Heart left ventricle (tissue), 16 donors: ENCODE measurements at regions not wholly inside any gene's neighbourhood (a gene's known extent, or its start where the extent isn't known, plus 50 kb on each side); places are given as distances from the start of the nearest gene placed in this dataset.
A peak's percentile ranks its signal among the peaks of the same experiment; 100 is the strongest.

Experiments
- ATAC-seq, 4 donors: fragments of 200-7000 bp; cut with Tn5 transposase; one replicate each; pipeline ENCODE4 v1.9.1; 2020 to 2022; ENCODE audit warnings: moderate library complexity in 4 of 4, mild to moderate bottlenecking in 3 of 4, moderate number of reproducible peaks in 1 of 4
- DNase-seq, 5 donors: peaks; one replicate each; pipeline ENCODE4 v3.0.0-alpha.2; 2020
- H3K27ac ChIP-seq, 12 donors: fragments of 200-600 bp; sonication (generic) in 4 of 12; one replicate each; pipeline versions ENCODE4 v1.5.0 to v1.8.0; 2016 to 2022; ENCODE audit warnings: mild to moderate bottlenecking in 2 of 12
- H3K27me3 ChIP-seq, 9 donors: fragments of 200-600 bp; sonication (generic) in 2 of 9; one replicate each; pipeline versions ENCODE4 v1.5.1 to v1.8.0; 2016 to 2022; ENCODE audit warnings: mild to moderate bottlenecking in 3 of 9
- H3K36me3 ChIP-seq, 9 donors: fragments of 200-600 bp; sonication (generic) in 2 of 9; one replicate each; pipeline versions ENCODE4 v1.5.0 to v1.8.0; 2018 to 2022; ENCODE audit warnings: mild to moderate bottlenecking in 2 of 9
- H3K4me1 ChIP-seq, 12 donors: fragments of 200-600 bp; sonication (generic) in 4 of 12; one replicate each; pipeline versions ENCODE4 v1.5.0 to v1.8.0; 2016 to 2022; ENCODE audit warnings: mild to moderate bottlenecking in 3 of 12
- H3K4me3 ChIP-seq, 12 donors: fragments of 200-600 bp; sonication (generic) in 4 of 12; one replicate each; pipeline versions ENCODE4 v1.5.0 to v1.8.0; 2017 to 2022; ENCODE audit warnings: mild to moderate bottlenecking in 9 of 12, moderate library complexity in 4 of 12
- H3K9me3 ChIP-seq, 12 donors: fragments of 200-600 bp; sonication (generic) in 4 of 12; one replicate each; pipeline versions ENCODE4 v1.5.0 to v1.8.0; 2016 to 2022; ENCODE audit warnings: mild to moderate bottlenecking in 1 of 12
- CTCF ChIP-seq, 12 donors: fragments of 200-600 bp; sonication (generic) in 4 of 12; IDR thresholded peaks; one replicate each; pipeline versions ENCODE4 v1.5.0 to v1.8.0; 2018 to 2022; ENCODE audit warnings: antibody characterized with exemption in 12 of 12, mild to moderate bottlenecking in 5 of 12
- POLR2A ChIP-seq, 2 donors: fragments of 450-650 bp; IDR thresholded peaks; one replicate each; pipeline ENCODE4 v1.6.1; 2017; ENCODE audit warnings: antibody characterized with exemption in 2 of 2, mild to moderate bottlenecking in 2 of 2, moderate library complexity in 2 of 2
- WGBS, 4 donors: extraction: QIAGEN DNeasy Blood & Tissue Kit in 2 of 4; methylation state at CpG; one replicate each; pipeline versions ENCODE4 v1.1.5 to v1.1.7; 2013 to 2018; 5-methylcytosine and 5-hydroxymethylcytosine counted together
- intact Hi-C, 10 donors: fragments of 100-400 bp; cut with DNase I; formaldehyde crosslinking; loops; one replicate each; pipeline versions ENCODE4 v1.11.1 to v1.14.2; 2022
- donor health status: ischemic (EF 13 %, LVEDD 7.1; RV severe dilation, severe dysfunction).
- donor health status: healthy with polysubstance abuse.
- donor health status: DM: no; HTN: yes; CAD: no.
- donor health status: DM: no; HTN: no; CAD: no.
- donor health status: ischemic (EF 25% LVEDD 6.9; RV normal size, moderate dysfunction).
- donor health status: ischemic (EF 25% LVEDD 5.7; RV mildly dilated, moderate dysfunction).
- donor health status: healthy.
- donor health status: DM: yes; HTN: yes; CAD: no.
- donor health status: ischemic (EF 35%, LVEDD 5.7; RV mildly dilated, moderate dysfunction).
- donor health status: nonischemic (EF 11% LVEDD 7.7; RV severe dilation, severe dysfunction).
- donor health status: DM: yes; HTN: yes; CAD: no.
- donor health status: PGD.
- donor health status: ischemic (EF 29% LVEDD 5.4; RV normal size, mild dysfunction).
- donor health status: nonischemic (EF 23%, LVEDD 6.1; RV moderate dilation, normal function).

- TF ChIP-seq POLR2A (IDR thresholded peaks at IDR 0.05) (no peak), CTCF (IDR thresholded peaks at IDR 0.05) (no peak)
These were observed 98.9 kb downstream of the TBXT start for GRCh38 chr6:166068768-166069167.

GRCh38 chr6:166058064-166058739 is 109.4 kb downstream of the TBXT start:
- TF ChIP-seq POLR2A (IDR thresholded peaks at IDR 0.05) (no peak), CTCF (IDR thresholded peaks at IDR 0.05) (no peak)
- H3K27ac ChIP-seq = peak overlapping the region in 3 of 12 donors; percentile 34 to 68 (median 47)

More at GRCh38 chr6:166068768-166069167, 98.9 kb downstream of the TBXT start:
- no peaks in the 10 kb centered on the region for H3K9me3 ChIP-seq
- H3K36me3 ChIP-seq = no peaks in the 10 kb centered on the region
- H3K4me3 ChIP-seq = no peak overlapping the region
- intact Hi-C loops = no loop called here
- peaks cover 0 to 5% (median 0%) of the 10 kb centered on the region in 9 donors for H3K27me3 ChIP-seq
- H3K4me1 ChIP-seq = no peaks in the 10 kb centered on the region
- no peak for ATAC-seq
- H3K27ac ChIP-seq = no peak overlapping the region
- WGBS, 4 donors = 73 to 86% (median 78%) methylated on average over 3 of the region's 3 CpGs
- no peak for DNase-seq

GRCh38 chr6:166057431-166057830 is 110.2 kb downstream of the TBXT start:
- H3K27me3 ChIP-seq = no peaks in the 10 kb centered on the region
- no peak for TF ChIP-seq CTCF (IDR thresholded peaks at IDR 0.05)
- DNase-seq (no peak), ATAC-seq (no peak)
- intact Hi-C loops = no loop called here
- peak overlapping the region in 6 of 12 donors; percentile 9 to 68 (median 37) for H3K27ac ChIP-seq
- H3K4me1 ChIP-seq = peaks cover 0 to 12% (median 0%) of the 10 kb centered on the region in 12 donors
- H3K4me3 ChIP-seq = no peak overlapping the region
- H3K36me3 ChIP-seq = no peaks in the 10 kb centered on the region
- H3K9me3 ChIP-seq = peaks cover 0 to 26% (median 16%) of the 10 kb centered on the region in 12 donors
- 41 to 53% (median 43%) methylated on average over 2 of the region's 2 CpGs for WGBS, 4 donors

More at GRCh38 chr6:166058064-166058739, 109.4 kb downstream of the TBXT start:
- WGBS, 4 donors = 44 to 48% (median 45%) methylated on average over 10 of the region's 10 CpGs
- H3K4me3 ChIP-seq = no peak overlapping the region
- H3K27me3 ChIP-seq = no peaks in the 10 kb centered on the region
- DNase-seq = peak in 3 of 5 donors; percentile 44 to 53 (median 46)
- peaks cover 0 to 18% (median 9%) of the 10 kb centered on the region in 12 donors for H3K9me3 ChIP-seq
- ATAC-seq = peak in 3 of 4 donors; percentile 28 to 82 (median 82)
- intact Hi-C loops = no loop called here
- H3K36me3 ChIP-seq = no peaks in the 10 kb centered on the region
- peaks cover 0 to 12% (median 0%) of the 10 kb centered on the region in 12 donors for H3K4me1 ChIP-seq

- WGBS, 4 donors = 56 to 66% (median 62%) methylated on average over 4 of the region's 4 CpGs
These were observed 111.0 kb downstream of the TBXT start for GRCh38 chr6:166056637-166057036.

More at GRCh38 chr6:166056637-166057036, 111.0 kb downstream of the TBXT start:
- intact Hi-C loops = no loop called here
- Histone ChIP-seq H3K9me3 (peaks cover 0 to 33% (median 21%) of the 10 kb centered on the region in 12 donors), H3K4me1 (peaks cover 0 to 12% (median 0%) of the 10 kb centered on the region in 12 donors), H3K27me3 (no peaks in the 10 kb centered on the region), H3K36me3 (no peaks in the 10 kb centered on the region), H3K4me3 (no peak overlapping the region), H3K27ac (peak overlapping the region in 2 of 12 donors; percentile 44 to 68)
- ATAC-seq (peak; percentile 73 to 96 (median 90)), DNase-seq (peak; percentile 70 to 80 (median 77))
- no peak for TF ChIP-seq POLR2A (IDR thresholded peaks at IDR 0.05)
- TF ChIP-seq CTCF (IDR thresholded peaks at IDR 0.05) = no peak
